ENCODE measurements at regions not wholly inside any gene's neighbourhood (a gene's known extent, or its start where the extent isn't known, plus 50 kb on each side); places are given as distances from the start of the nearest gene placed in this dataset.
"Not testable (repeated sequence)": the region's sequence is repeated elsewhere in the genome, so short reads cannot be mapped to it uniquely, and the experiment has no call there.

DNA sequence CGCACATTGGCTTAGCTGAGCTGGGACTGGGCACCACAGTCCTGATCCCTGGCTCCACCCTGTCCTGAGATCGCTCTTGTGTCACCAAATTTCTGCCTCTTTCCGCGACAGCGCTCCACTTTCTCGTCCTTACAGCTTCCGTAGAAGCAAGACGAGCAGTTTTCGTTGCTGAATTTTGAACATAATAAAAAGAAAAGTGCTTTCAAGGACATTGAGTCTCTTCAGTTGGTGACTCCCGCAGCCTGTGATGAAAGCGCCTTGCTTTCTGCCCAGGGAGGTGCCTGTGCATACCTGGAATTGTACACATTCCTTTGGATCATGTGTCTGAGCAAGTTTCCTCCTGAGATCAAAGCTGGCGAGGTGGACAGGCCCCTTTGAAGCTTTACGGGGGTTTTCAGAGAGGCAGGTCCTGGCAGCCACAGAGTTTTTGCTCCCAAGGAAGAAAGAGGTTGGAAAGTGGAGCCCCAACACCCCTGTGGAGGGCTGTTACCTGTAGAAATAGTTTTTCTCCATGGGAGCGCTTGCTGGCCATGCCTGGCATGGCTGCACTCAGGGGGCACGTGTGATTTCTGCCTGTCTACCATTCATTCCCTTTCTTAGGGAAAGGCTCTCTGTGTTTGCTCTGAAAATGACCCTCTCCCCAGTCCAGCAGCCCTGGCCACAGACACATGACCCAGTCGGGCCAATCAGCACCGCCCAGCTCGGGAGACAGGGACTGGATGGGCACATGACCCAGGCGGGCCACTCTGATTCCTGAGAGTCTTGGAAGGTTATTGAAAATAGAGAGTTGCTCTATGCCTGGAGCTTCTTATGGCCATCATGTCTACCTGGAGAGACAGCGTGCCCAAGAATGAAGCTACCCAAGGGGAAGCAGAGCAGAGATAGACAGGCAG lies 115.6 kb upstream of the OTOS start:
- DNase-seq = no peak

DNA sequence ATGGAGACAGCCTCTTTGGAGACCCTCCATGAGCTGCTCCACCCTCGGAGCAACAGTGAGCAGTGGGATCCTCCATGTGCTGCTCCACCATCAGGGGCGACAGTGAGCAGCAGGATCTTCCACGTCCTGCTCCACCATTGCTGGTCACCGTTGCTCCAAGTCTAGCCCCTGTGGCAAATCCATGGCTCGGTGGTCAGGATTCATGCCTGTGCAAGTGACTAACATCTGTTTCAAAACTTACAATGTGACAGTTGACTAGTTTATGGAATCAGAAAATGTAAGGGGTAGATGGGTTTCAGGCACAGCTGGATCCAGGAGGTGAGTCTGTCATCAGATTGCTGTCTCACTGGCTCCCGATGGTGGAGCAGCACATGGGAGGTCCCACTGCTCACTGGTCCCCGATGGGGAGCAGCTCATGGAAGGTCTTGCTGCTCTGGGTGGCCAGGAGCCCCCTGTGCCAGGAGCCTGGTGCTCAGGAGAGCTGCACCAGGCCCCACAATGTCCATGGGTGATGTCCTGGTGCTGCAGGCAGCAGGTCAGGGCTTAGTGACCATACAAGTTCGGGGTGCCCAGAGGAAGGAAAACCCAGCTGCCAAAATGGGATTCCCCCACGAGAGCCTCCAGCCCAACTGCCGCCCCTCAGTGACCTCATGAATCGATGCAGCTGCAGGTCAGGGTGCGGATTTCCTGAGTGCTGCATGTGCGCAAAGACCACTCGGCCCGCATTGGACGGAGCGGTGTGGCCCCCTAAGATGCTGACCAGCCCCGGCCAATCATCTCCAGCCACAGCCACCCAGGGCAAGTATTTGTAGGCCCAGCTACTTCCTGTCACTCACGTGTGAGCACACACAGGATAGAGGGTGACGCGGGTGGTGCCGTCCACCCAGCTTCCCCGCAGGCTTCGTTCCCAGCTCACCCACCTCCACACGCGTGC lies 116.5 kb upstream of the OTOS start:
- DNase-seq = no peak

DNA sequence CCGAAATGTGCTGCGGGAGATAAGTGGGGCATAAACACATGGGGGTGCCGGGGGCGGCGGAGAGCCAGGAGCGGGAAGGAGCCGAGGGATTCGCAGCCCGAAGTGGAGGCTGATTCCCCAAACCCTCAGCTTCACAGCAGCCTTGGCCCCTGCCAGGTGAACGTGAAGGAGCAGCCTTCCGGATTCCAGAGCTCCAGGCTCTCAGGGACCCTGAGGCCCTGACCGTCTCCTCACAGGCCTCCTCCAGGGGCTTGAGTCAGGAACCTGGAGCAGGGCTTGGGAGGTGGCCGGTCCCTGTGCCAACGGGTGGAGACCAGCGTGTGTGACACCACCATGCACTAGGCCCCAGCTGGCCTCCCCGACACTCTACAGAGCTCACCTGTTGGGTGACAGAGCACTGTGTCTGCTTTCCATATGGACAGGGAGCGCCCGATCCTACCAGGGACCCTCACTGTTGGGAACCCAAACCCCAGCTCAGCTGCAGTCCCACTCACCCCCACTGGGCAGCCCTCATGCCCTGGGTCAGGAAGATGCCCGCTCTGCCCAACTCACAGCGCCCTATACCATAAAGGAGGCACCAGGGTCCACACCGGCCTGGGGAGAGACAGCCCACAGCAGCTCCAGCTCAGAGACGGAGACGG lies 117.6 kb upstream of the OTOS start:
- no peak for DNase-seq

DNA sequence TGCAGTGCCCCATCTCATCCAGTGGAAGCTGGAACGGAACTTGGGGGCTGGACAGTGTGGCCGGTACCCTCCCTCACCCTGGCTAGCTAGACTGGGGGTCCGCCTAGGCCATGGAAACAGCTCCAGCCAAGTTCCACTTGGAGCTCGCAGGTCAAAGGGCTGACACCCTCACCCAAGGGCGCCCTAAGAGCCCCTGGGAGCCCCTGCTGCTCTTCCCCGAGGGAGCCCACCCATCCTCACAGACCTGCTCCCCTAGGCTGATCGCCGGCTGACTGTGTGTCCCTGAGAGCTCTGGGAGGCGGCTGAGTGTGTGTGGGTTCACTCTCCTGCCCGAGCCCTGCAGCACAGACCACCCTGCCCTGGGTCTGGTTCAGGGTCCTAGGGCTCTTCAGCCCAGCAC lies 118.2 kb upstream of the OTOS start:
- no peak for DNase-seq

DNA sequence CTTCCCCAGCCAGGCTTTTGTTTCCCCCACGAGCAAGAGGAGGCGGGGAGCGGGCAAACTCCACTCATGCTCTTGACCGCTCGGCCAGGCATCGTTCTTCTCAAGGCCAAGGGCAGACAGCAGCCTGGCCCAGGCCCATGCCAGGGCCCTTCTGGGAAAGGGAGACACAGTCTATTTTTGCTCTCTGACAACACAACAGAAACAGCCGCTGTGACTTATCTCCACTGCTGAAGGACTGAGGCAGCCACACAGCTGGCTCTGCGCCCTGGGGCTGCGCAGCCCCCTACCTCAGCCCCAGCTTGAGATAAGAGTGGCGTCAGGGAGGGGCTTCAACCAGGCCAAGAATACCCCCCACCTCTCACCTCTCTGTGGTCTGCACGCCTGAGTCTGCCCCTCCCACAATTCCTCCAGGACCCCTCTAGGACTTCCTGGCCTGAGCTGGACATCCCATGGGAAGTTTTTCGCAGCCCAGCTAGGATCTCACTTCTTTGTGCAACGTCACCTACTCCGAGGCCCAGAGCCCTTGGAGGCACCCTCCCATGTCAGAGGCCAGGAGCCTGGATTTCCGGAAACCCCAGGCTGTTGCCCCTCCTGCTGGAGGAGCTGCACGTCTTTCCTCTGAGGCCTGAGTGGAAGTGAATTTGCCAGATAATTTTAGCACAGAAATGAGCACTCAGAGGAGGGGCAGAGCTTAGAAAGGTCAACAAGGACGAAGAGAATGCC lies 118.9 kb upstream of the OTOS start:
- DNase-seq = no peak

DNA sequence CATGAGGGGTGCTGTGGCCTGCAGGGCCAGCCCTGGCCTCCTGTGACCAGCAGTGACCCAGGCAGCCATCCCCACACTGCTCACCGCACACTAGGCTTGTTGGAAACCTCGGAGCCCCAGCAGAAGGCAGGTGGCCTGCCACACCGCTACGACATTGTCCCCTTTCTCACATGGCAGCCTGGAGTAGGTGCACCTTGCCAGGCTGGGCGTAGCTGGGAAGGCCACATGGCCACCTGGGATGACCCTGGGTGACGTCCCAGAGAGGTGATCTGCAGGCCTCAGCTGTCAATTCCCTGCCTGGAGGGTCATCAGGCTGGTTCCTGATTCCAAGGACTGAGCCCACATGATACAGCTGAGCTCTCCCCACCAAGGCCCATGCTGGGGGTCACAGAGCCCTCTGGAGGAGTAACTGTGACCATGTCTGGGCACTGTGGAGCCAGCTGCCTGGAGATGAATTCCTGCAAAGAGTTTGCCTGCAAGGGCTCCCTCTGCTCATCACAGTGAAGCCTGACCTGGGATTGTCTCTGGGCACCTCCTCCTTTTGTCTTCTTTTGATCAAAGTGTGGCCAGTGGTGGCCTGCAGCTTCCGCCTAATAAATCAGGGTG lies 119.6 kb upstream of the OTOS start:
- DNase-seq = no peak

DNA sequence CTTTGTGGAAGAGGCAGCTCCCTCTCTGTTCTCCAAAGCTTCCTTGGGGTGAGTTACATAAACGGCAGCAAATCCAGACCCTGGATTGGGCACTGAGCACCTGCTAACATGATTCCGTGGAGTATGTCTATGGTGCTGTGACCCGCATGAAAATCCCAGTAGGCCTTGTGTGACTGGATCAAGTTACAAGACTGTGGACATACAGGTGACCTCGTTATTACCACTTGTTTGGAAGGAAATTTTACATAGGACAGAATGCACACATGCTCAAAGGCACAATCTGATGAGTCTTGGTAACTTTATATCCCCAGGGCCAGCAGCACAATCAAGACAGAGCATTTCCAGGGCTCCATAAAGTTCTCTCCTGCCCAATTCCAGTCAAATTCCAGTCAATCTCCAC lies 120.2 kb upstream of the OTOS start:
- DNase-seq = no peak

DNA sequence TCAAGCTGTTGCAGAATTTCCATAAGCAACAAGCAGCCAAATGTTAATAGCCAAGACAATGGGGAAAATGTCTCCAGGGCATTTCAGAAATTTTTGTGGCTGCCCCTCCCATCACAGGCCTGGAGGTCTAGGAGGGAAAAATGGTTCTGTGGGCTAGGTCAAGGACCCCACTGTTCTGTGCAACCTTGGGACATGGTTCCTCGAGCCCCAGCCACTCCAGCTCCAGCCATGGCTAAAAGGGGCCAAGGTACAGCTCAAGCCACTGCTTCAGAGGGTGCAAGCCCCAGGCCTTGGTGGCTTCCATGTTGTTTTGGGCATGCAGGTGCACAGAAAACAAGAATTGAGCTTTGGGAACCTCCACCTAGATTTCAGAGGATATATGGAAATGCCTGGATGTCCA lies 122.1 kb upstream of the OTOS start:
- DNase-seq = not testable (repeated sequence)

DNA sequence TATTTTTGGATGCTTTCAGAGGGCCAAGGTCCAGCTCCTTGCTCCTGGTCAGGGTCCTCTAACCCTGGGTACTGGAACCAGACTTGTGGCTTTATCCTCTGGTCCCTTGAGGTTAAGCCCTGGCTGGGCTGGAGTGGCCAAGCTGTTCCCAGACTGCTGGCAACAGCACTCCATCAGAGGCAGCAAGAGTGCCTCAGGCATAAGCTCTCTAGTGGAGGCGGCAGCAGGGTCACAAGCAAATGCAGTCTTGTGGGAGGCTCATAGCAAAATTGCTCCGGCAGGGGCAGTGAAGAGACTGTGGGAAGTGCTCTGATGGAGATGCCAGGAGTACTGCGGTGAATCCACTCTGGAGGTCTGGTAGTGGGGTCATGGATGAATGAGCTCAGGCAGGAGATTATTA lies 128.9 kb upstream of the OTOS start:
- DNase-seq = no peak

DNA sequence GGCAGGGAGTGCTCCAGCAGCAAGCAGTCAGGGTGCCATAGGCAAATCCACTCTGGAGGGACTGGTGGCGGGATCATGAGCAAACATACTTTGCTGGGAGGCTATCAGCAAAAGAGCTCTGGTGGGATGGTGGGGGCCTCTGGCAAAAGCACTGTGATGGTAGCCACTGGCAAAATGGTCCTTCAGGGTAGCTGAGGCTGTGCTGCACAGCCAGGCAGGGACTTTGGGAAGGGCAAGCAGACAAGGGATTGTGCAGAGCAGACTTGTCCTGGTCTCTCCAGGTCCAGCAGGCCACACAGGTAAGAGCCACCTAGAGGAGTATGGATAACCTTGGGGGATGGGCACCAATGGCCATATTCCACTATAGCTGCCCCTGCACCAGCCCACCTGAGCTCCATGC lies 129.4 kb upstream of the OTOS start:
- DNase-seq = no peak

DNA sequence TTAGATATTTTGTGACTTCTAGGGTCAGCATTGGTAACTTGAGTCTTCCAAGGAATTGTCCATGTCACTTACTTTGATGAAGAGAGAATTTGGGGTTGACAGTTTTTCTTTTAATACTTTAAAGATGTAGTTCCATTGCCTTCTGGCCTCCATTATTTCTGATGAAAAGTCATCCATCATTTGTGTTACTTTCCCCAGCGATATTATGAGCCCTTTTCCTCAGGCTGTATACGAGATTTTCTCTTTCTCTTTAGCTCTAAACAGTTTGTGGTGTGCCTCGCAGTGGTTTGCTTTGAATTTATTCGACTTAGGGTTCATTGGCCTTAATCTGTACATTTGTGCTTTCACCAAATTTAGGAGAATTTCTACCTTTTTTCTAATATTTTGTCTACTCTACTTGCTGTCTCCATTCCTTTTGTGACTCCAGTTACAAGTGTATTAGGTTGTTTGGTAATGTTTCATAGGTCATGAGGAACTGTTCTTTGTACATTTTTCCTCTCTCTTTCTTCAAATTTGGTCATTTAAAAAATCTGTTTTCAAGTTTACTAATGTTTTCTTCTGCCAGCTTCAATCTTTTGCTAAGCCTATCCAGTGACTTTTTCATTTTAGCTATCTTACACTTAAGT lies 131.4 kb upstream of the OTOS start:
- no peak for DNase-seq

DNA sequence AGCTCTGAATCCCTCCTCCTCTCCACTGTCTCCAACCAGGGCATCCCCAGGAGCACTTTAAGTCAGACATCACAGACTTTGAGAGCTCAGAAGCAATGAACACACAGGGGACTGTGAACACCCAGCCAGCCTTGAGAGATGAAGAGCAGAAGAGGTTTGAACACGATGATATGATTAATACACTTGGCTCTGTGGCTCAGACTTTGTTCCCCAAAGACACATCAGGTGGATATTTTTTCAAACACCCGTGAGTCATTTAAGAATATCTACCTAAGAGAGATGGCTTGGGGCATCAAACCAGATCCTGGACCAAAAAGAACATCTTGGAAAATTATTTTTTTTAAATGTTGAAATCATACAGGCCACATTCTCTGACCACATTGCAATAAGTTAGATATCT lies 134.9 kb upstream of the OTOS start:
- DNase-seq = no peak

DNA sequence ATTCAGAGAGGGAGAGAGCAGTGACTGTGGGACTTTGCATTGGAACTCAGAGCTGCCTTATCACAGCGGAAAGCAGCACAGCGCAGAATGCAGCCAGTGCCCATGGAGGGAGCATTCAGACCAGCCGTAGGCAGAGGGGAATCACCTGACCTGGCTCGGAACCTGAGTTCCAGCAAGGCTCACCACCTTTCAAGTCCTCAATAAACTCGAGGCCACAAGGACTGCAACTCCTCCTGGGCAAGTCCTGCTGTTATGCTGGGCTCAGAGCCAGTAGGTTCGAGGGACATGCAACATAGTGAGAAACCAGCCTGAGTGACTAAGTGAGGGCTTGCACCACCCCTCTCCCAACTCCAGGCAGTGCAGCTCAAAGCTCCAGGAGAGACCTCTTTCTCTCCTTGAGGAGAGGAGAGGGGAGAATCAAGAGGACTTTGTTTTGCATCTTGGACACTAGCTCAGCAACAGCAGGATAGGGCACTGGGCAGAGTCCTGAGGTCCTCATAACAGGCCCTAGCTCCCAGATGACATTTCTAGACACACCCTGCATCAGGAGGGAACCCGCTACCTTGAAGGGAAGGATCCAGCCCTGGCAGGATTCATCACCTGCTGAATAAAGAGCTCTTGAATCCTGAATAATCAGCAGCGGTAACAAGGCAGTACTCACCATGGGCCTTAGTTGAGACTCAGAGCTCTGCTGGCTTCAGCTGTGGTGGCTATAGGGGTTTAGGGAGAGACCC lies 136.8 kb upstream of the OTOS start:
- peak; percentile 75 for DNase-seq

DNA sequence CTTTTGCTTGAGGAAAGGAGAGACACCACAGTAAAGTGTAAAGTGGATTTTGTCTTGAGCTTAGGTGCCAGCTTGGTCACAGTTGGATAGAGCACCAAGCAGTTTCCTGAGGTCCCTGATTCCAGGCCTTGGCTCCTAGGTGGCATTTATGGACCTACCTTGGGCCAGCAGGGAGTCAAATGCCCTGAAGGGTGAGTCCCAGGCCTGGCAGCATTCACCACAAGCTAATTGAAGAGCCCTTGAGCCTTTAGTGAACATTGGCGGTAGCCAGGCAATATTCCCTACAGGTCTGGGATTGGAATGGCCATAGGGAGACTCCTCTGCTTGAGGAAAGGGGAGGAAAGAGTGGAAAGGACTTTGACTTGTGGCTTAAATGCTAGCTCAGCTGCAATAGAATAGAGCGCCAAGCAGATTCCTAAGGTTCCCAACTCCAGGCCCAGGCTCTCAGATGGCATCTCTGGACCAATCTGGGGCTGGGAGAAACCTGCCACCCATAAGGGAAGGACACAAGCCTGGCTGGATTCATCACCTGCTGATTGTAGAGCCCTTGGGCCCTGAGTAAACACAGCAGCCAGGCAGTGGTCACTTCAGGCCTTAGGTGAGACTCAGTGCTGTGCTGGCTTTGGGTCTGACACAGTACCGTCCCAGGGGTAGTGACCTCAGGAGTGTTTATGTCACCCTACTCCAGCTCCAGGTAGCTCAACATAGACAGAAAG lies 137.5 kb upstream of the OTOS start:
- no peak for DNase-seq

DNA sequence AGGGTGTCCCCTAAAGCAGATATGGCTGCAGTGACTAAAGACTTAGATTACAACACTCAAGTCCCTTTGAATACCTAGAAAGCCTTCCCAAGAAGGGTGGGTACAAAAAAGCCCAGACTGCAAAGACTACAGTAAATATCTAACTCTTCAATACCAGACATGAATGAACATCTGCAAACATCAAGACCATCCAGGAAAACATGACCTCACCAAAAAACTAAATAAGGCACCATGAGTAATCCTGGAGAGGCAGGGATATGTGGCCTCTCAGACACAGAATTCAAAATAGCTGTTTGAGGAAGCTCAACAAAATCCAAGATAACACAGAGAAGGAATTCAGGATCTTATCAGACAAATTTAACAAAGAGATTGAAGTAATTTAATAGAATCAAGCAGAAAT lies 138.2 kb upstream of the OTOS start:
- DNase-seq = peak; percentile 59

DNA sequence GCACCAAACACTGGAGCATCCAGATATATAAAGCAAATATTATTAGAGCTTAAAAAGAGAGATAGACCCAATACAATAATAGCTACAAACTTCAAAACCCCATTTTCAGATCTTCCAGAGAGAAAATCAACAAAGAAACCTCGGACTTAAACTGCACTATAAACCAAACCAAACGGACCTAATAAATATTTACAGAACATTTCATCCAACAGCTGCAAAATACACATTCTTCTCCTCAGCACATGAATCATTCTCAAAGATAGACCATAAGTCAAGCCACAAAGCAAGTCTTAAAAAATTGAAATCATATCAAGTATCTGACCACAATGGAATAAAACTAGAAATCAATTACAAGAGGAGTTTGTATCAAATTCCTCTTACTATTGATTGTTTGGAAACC lies 140.2 kb upstream of the OTOS start:
- DNase-seq = no peak

DNA sequence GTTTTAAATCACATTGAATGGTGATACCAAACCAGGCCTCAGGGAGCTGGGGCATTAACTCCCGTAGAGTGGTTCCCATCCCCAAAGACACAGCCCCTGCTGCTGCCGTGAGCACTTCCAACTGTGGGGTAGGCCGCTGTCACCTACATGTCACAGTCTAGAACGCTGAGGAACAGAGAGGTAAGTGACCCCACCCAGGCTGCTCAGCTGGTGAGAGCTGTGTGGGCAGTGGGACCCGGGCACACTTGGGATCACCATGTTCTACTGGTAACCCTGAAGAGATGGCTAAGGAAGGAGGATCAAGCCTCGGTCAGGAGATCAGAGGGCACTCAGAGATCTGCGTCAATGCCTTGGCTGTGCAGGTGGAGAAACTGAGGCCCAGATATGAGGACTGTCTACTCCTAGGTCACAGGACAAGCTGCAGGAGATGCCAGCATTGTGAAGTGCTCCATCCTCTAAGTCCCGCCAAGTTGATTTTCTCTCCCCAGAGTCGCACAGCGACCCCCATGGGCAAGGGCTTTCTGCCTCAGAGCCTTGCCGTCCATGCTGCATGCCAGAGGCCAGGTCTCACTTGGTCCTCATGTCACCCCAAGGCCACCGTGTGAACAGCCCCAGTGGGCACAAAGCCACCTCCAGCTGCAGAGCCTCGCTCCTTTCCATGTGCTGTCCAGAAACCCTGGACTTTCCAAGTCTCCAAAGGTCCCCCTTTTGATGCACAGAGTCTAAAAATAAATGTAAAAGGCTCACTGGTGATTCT lies 144.2 kb upstream of the OTOS start:
- DNase-seq = no peak

DNA sequence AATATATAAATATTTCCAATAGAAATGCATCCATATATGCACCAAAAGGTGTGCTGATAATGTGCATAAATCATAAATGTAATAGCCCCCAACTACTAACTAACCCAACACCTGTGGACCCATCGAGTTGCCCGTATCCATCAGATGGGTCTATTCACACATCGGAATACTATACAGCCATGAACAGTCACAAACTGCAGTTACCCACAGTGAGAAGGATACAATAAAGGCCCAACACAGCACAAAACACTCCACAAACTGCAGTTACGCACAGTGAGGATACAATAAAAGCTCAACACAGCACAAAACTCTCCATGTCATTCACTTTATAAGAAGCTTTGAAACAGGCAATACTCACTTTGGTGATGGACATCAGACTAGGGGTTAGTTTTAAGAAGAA lies 145.3 kb upstream of the OTOS start:
- DNase-seq = no peak

DNA sequence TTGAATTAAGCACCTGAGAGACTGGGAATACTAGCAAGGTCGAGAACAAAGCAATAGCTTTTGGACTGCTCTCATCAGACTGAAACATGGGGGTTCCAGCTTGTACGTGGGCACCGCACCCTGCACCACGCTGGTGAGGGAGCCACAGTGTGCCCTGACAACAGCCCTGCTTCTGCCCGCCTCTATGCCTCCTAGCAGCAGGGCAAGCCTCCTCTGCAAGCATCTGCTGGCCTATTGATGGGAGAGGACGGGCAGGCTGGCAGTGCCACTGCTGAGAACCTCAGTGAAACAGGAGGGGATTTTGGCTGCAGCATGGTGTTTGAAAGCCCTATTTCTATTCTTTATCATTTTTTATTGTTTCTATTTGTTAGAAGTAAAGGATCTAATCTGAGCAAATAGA lies 146.1 kb upstream of the OTOS start:
- DNase-seq = no peak

Data from fibroblast of skin of back (primary cell).